Immature natural killer cell (primary cell): ENCODE measurements at regions not wholly inside any gene's neighbourhood (a gene's known extent, or its start where the extent isn't known, plus 50 kb on each side); places are given as distances from the start of the nearest gene placed in this dataset.
"Not testable (repeated sequence)": the region's sequence is repeated elsewhere in the genome, so short reads cannot be mapped to it uniquely, and the experiment has no call there.

Experiments
- DNase-seq, 3 donors: peaks; one replicate each; pipeline ENCODE4 v3.0.0; 2022; ENCODE audit warnings: mixed read lengths in 1 of 3
- H3K27ac Mint-ChIP-seq, 6 donors: one replicate each; pipeline ENCODE4 v1.8.0; 2020; ENCODE audit warnings: mixed read lengths in 6 of 6, mild to moderate bottlenecking in 5 of 6, inconsistent platforms in 4 of 6, moderate library complexity in 3 of 6
- H3K27me3 Mint-ChIP-seq, 3 donors: one replicate each; pipeline ENCODE4 v1.8.0; 2020 to 2021; ENCODE audit warnings: low read depth in 3 of 3, mild to moderate bottlenecking in 3 of 3, mixed read lengths in 3 of 3, moderate library complexity in 3 of 3, inconsistent platforms in 1 of 3
- H3K36me3 Mint-ChIP-seq, 3 donors: one replicate each; pipeline ENCODE4 v1.8.0; 2020; ENCODE audit warnings: mixed read lengths in 3 of 3, inconsistent platforms in 2 of 3, mild to moderate bottlenecking in 2 of 3
- H3K4me1 Mint-ChIP-seq, 2 donors: one replicate each; pipeline ENCODE4 v1.8.0; 2020; ENCODE audit warnings: inconsistent platforms in 2 of 2, mild to moderate bottlenecking in 2 of 2, mixed read lengths in 2 of 2, moderate library complexity in 1 of 2
- H3K4me3 Mint-ChIP-seq, 5 donors: one replicate each; pipeline ENCODE4 v1.8.0; 2020; ENCODE audit warnings: mild to moderate bottlenecking in 5 of 5, mixed read lengths in 5 of 5, inconsistent platforms in 3 of 5, moderate library complexity in 3 of 5
- H3K9me3 Mint-ChIP-seq, 6 donors: one replicate each; pipeline ENCODE4 v1.8.0; 2020; ENCODE audit warnings: mild to moderate bottlenecking in 6 of 6, mixed read lengths in 6 of 6, inconsistent platforms in 4 of 6, moderate library complexity in 3 of 6

GRCh38 chr21:31819692-31820091 lies 53.1 kb upstream of the HUNK start:
- H3K27ac Mint-ChIP-seq, H3K4me3 Mint-ChIP-seq, H3K36me3 Mint-ChIP-seq, H3K4me1 Mint-ChIP-seq, DNase-seq, H3K9me3 Mint-ChIP-seq: not testable (repeated sequence)
- H3K27me3 Mint-ChIP-seq: peaks cover 0 to 13% (median 3%) of the 10 kb centered on the region in 3 donors

- not testable (repeated sequence) for H3K27ac Mint-ChIP-seq, H3K9me3 Mint-ChIP-seq, H3K4me1 Mint-ChIP-seq, DNase-seq, H3K4me3 Mint-ChIP-seq, H3K36me3 Mint-ChIP-seq
- peaks cover 0 to 15% (median 2%) of the 10 kb centered on the region in 3 donors for H3K27me3 Mint-ChIP-seq
Observed at GRCh38 chr21:31814356-31814755, 58.5 kb upstream of the HUNK start.

- Mint-ChIP-seq H3K4me1 (no peaks in the 10 kb centered on the region), H3K27me3 (peaks cover 1 to 15% (median 2%) of the 10 kb centered on the region in 3 donors), H3K36me3 (no peaks in the 10 kb centered on the region), H3K27ac (no peak overlapping the region), H3K9me3 (peaks cover 0 to 3% (median 1%) of the 10 kb centered on the region in 6 donors), H3K4me3 (no peak overlapping the region)
- no peak for DNase-seq
Observed at GRCh38 chr21:31813862-31814261, 59.0 kb upstream of the HUNK start.

- Mint-ChIP-seq H3K36me3 (no peaks in the 10 kb centered on the region), H3K9me3 (peaks cover 0 to 2% (median 0%) of the 10 kb centered on the region in 6 donors), H3K4me3 (no peak overlapping the region), H3K4me1 (no peaks in the 10 kb centered on the region), H3K27ac (no peak overlapping the region), H3K27me3 (peaks cover 0 to 6% (median 4%) of the 10 kb centered on the region in 3 donors)
- no peak for DNase-seq
Observed at GRCh38 chr21:31804008-31804394, 68.8 kb upstream of the HUNK start.

DNA sequence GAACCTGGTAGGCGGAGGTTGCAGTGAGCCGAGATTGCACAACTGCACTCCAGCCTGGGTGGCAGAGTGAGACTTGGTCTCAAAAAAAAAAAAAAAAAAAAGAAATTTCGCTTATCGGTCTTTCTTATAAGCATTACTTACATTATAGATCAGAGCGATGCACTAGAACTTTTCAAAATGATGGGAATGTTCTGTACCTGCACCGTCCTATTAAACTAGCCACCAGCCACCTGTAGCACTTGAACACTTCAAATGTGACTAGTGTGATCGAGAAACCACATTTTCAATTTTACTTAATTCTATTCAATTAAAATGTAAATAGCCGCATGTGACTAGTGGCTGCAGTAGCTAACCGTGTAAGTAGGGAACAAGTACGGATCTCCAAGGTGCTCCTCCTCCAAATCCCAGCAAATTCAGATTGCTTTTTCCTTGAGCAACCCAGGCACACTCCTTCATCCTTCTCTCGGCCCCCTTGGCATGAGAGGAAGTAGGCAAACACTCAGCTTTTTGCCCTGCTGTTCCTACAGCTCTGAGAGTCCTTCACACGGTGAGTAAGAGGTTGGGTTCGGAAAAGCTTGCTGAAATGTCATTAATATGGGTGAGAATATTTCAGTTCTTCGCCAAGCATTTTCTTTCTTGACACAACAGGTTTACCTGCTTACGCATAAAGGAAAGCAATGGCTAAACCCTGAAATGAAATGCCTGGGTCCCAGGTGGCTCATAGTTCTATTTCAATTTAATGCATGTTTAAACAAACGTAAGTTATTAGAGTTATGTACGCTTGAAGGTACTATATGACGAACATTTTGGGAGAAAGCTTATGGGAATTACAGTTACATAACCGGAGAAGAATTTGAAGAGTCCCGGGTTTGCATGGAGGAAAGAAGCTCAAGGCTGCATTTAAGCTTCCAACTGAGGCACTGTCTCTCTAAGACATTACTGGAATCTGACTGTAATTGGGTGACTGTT lies 69.5 kb upstream of the HUNK start:
- DNase-seq: no peak
- H3K4me1 Mint-ChIP-seq: no peaks in the 10 kb centered on the region
- H3K4me3 Mint-ChIP-seq: no peak overlapping the region
- peaks cover 0 to 6% (median 4%) of the 10 kb centered on the region in 3 donors for H3K27me3 Mint-ChIP-seq
- no peaks in the 10 kb centered on the region for H3K36me3 Mint-ChIP-seq
- no peak overlapping the region for H3K27ac Mint-ChIP-seq
- peaks cover 0 to 2% (median 0%) of the 10 kb centered on the region in 6 donors for H3K9me3 Mint-ChIP-seq

GRCh38 chr21:31802331-31802730 lies 70.4 kb upstream of the SCAF4 start:
- H3K4me3 Mint-ChIP-seq: no peak overlapping the region
- H3K27ac Mint-ChIP-seq: no peak overlapping the region
- no peaks in the 10 kb centered on the region for H3K4me1 Mint-ChIP-seq
- H3K36me3 Mint-ChIP-seq: no peaks in the 10 kb centered on the region
- H3K27me3 Mint-ChIP-seq: peaks cover 0 to 6% (median 0%) of the 10 kb centered on the region in 3 donors
- H3K9me3 Mint-ChIP-seq: peaks cover 0 to 2% (median 0%) of the 10 kb centered on the region in 6 donors
- DNase-seq: no peak

DNA sequence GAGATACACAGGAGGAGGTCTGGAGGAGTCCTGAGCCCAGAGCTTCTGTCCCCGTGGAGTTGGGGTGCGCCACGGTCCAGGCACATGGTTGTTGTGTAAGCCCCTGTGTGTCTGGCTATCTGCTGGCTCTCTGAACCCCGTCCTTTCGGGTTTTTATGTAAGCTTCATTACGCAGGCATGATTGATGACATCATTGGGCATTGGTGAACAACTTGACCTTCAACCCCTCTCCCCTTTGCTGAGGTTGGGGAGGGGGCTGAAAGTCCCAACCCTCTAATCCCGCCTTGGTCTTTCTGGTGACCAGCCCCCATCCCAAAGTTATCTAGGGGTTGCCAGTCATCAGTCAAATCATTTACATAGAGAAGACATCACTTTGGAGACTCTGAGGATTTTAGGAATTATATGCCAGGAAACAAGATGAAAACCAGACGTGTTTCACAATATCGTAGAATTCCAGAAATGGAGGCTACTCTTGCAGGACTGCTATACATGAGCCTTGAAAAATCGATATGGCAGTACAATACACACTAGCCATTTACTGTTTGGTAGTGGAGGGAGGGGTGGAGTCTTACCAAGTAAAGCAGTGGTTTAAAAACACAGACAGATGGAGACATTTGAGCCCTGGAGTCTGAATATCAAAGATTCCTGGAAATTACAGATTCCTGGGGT lies 69.8 kb upstream of the SCAF4 start:
- Mint-ChIP-seq H3K9me3 (peaks cover 0 to 2% (median 0%) of the 10 kb centered on the region in 6 donors), H3K36me3 (no peaks in the 10 kb centered on the region), H3K4me3 (no peak overlapping the region), H3K27ac (no peak overlapping the region), H3K4me1 (no peaks in the 10 kb centered on the region), H3K27me3 (peaks cover 0 to 6% (median 0%) of the 10 kb centered on the region in 3 donors)
- no peak for DNase-seq

DNA sequence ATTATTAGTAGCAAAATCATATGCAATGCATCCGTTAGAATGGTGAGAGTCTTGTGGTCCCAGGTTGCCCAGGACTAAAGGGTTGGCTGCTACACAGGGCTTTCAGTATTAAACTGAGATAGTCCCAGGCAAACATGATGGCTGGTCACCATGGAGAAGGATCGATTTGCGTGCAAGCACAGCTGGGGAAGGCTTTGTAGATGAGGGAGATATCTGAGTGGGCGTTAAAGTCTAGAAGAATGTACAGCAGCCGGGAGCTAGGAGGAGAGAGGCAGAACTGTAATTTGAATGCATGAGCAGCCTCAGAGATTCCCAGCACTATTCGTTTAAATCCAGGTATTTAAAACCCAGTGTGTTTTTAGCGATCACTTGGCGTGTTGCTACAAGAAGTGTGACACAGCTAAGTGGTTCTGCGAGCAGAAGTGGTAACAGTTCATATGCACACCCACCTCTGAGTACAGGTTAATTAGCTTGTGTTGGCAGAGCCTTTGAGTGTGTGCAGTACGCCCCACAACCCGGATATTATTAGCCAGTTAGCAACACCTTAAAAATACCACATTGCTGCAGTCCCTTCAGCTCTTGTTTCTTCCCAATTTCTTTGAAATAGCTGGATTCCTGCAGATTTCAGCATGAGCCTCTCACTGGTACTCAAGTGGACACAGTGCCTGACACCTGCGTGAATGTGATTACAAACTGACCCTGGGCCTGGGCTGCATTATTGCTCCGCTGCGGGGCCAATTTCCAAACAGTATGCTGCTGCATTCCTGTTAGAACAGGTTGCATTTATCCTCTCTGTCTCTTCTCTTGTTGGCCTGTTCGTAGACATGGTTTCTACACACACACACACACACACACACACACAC lies 67.2 kb upstream of the SCAF4 start:
- DNase-seq: no peak
- Mint-ChIP-seq H3K27ac (no peak overlapping the region), H3K4me3 (no peak overlapping the region), H3K36me3 (no peaks in the 10 kb centered on the region), H3K9me3 (no peaks in the 10 kb centered on the region), H3K27me3 (peaks cover 0 to 4% (median 0%) of the 10 kb centered on the region in 3 donors), H3K4me1 (no peaks in the 10 kb centered on the region)

GRCh38 chr21:31795992-31796391 lies 64.1 kb upstream of the SCAF4 start:
- Mint-ChIP-seq H3K36me3 (no peaks in the 10 kb centered on the region), H3K27me3 (peaks cover 0 to 8% (median 3%) of the 10 kb centered on the region in 3 donors), H3K27ac (no peak overlapping the region), H3K4me3 (no peak overlapping the region), H3K4me1 (no peaks in the 10 kb centered on the region), H3K9me3 (no peaks in the 10 kb centered on the region)
- no peak for DNase-seq

DNA sequence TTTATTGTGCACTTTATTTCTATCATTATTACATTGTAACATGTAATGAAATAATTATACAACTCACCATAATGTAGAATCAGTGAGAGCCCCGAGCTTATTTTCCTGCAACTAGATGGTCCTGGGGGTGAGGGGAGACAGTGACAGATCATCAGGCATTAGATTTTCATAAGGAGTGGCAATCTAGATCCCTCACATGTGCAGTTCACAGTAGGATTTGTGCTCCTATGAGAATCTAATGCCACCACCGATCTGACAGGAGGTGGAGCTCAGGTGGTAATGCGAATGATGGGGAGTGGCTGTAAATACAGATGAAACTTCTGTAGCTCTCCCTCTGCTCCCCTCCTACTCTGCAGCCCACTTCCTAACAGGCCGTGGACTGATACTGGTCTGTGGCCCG lies 58.5 kb upstream of the SCAF4 start:
- H3K9me3 Mint-ChIP-seq, H3K36me3 Mint-ChIP-seq, H3K4me3 Mint-ChIP-seq, H3K27ac Mint-ChIP-seq, DNase-seq: not testable (repeated sequence)
- peaks cover 1 to 12% (median 3%) of the 10 kb centered on the region in 3 donors for H3K27me3 Mint-ChIP-seq
- H3K4me1 Mint-ChIP-seq: peaks cover 5 to 13% of the 10 kb centered on the region in 2 donors

GRCh38 chr21:31788581-31788980 lies 56.7 kb upstream of the SCAF4 start:
- H3K27me3 Mint-ChIP-seq: peaks cover 1 to 12% (median 3%) of the 10 kb centered on the region in 3 donors

GRCh38 chr21:31787691-31788090 lies 55.8 kb upstream of the SCAF4 start:
- H3K27ac Mint-ChIP-seq, H3K9me3 Mint-ChIP-seq, H3K4me3 Mint-ChIP-seq, H3K27me3 Mint-ChIP-seq, H3K36me3 Mint-ChIP-seq, DNase-seq: not testable (repeated sequence)
- peaks cover 5 to 13% of the 10 kb centered on the region in 2 donors for H3K4me1 Mint-ChIP-seq

More at GRCh38 chr21:31788581-31788980, 56.7 kb upstream of the SCAF4 start:
- no peaks in the 10 kb centered on the region for H3K36me3 Mint-ChIP-seq
- H3K9me3 Mint-ChIP-seq: peaks cover 0 to 4% (median 0%) of the 10 kb centered on the region in 6 donors
- no peak for DNase-seq
- no peak overlapping the region for H3K4me3 Mint-ChIP-seq
- peaks cover 5 to 13% of the 10 kb centered on the region in 2 donors for H3K4me1 Mint-ChIP-seq
- H3K27ac Mint-ChIP-seq: no peak overlapping the region

DNA sequence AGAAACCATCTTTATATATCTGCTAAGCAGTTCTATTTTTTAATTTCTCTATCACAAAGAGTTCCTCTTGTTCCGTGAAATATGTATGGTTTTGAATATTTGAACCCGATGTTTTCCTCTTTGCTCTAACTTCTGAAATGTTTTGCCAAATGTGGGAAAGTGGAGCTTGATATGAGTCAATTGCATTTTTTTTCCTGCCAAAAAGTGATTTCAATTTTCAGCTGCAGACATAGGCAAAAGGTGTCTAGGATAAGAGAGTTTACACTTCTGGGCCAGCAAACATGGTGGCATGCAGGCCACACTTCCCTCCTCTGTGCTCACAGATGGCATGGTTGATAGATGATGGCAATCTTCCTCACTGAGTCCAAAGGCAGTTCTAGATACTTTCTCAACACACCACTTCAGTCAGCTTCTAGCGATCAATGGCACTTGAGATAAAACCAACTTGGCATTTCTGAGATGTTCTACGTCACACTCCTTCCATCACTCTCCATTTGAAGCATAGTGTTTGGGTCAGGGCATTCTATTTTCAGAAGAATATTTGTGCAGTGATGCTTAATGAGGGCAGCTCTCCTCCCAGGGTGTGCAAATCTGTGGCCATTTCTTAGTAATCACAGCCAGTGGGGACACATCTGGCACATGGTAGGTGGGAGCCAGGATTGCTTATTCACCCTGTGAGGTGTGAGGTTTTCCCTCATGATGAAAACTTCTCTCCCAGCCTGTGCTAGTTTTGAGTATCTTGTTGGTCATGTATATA lies 54.4 kb upstream of the SCAF4 start:
- Mint-ChIP-seq H3K4me1 (peaks cover 5 to 13% of the 10 kb centered on the region in 2 donors), H3K36me3 (no peaks in the 10 kb centered on the region), H3K27me3 (peaks cover 0 to 4% (median 3%) of the 10 kb centered on the region in 3 donors), H3K27ac (no peak overlapping the region), H3K9me3 (peaks cover 0 to 4% (median 0%) of the 10 kb centered on the region in 6 donors), H3K4me3 (no peak overlapping the region)
- DNase-seq: no peak
